Myocyte (in vitro differentiated cells): ENCODE measurements at regions not wholly inside any gene's neighbourhood (a gene's known extent, or its start where the extent isn't known, plus 50 kb on each side); places are given as distances from the start of the nearest gene placed in this dataset.

Source experiments
- DNase-seq: peaks from one replicate; pipeline ENCODE4 v3.0.0-alpha.2; 2012; ENCODE audit warnings: low read depth

GRCh38 chr21:38735626-38736206, 70.0 kb upstream of the ETS2 start:
- DNase-seq, result no peak

DNA sequence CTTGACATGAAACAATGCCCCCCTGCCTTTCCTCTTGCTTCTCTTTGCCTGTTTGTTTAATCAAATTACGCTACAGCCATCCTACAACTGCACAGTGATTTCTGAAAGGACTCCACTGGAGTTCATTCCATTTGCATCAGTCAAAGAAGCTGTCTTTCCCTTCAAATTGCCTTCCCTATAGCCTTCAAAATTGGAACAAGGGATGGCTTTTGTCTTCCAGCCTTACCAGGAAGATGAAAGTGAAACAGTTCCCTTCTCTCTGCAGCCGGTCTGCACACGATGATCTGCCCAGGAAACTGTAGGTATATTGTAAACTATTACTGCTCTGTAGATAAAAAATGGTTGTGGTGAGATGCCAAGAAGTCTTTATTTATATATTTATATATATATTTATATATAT, 65.6 kb upstream of the ETS2 start:
- no peak for DNase-seq

DNA sequence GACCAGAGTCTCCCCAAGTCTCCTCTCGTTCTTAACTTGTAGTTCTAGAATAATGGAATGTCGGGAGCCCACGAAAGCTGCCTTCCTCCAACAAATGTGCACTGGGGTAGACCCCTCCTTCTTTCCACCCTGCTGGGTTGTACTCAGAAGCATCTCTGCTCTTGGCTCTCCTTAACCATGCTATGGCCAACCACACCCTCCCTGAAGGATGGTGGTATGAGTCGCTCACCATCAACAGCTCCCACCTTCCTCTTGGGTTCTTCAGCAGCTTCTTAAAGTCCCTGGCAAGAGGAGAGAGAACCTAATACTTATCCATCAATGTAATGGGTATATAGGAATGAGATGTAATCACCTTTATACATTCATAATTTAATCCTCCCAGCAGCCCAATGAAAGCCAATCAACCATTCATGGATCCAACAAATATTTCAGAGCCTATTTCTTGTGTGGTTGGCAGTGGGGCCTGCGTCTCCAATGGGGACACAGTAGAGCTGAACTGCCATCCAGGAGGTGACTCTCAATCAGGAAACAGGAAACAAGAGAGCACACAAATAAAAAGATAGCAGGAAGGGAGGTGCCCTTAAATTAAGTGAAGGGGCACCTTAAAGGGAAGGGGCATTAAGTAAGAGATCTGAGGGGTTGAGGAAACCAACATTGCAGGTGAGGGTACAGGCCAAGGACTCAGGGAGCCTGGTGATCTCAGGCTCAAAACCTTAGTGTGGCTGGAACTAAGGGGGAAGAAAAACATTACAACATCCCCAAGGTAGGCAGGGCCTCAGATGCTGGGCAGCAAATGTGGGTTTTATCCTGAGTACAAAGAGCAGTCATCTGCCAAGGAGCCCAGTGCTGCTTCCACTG, 64.4 kb upstream of the ETS2 start:
- DNase-seq, result no peak

GRCh38 chr21:38741950-38742256, 63.8 kb upstream of the ETS2 start:
- DNase-seq, result no peak

GRCh38 chr21:38742580-38743260, 63.0 kb upstream of the ETS2 start:
- no peak for DNase-seq

DNA sequence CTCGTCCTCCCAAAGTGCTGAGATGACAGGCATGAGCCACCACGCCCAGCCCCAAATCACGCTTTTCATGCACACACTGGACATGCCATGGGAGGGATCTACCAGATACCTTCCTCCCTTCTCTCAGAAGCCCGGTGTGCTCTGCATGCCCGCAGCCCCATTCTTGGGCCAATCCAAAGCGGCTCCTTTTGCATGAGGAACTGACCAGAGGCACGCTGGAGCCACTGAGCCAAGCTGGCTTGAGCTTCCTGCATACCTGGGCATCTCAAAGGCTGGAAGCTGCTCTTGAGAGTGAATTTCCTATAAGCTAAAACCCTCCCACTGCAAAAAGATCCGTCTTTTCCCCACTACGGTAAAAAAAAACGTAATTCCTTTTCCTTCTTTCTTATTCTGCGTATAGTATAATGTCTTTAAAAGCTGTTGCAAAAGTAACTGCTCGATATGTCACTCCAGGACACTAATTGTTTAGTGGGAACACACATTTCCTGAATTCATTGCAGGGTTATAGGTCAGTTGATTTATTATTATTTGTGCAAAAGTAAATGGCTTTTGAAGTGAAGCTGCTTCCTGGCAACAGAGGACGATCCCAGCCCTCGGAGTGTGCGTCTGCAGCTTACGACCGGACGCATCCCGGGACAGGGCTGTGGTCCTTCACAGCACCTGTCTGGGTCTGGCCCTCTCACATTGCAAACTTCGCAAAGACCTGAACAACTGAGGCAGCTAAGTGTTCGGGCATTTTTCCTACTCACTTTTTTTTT, 61.8 kb upstream of the ETS2 start:
- no peak for DNase-seq

GRCh38 chr21:38744861-38745260, 60.9 kb upstream of the ETS2 start:
- DNase-seq, result no peak

GRCh38 chr21:38747810-38748209, 57.9 kb upstream of the ETS2 start:
- DNase-seq, result no peak

GRCh38 chr21:38751379-38752050, 54.2 kb upstream of the ETS2 start:
- DNase-seq, result no peak

DNA sequence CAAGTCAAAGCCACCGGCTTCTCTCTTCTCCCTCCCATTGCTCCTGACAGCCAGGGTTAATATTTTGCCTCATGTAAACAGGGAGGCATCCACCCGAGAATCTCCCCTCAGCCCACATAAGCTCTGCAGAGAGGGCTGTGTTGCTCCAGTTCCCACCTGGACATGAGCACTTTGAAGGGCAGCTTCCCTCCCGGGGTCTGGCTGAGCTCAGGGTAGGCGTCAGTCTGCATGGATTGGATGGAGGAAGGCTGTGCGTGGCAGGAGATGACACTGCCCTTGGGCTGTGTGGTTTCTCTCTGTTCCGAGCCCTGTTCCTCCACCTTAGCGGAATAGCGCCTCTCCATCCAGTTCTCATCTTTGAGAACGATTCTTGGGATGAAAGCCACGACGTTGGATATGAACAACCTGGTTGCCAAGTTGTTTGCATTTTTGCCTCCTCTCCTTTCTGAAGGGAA, 53.7 kb upstream of the ETS2 start:
- DNase-seq, result no peak

DNA sequence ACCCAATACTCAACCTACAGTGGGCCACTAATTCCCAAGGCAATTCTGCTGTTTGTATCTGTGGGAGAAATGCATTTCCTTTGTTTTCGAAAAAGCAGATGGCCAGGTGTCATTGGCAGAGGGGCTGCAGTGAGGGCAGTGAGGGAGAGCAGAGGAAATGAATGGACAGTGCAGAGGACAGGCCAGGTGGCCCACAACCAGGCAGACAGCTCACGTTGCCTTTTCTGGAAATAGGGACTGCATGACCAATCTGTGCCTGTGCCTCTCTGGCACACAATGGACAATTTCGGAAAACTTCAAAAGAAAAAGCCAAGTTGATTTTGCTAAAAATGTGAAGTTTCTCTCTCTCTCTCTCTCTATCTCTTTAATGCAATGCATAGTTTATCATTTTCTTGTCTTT, 52.6 kb upstream of the ETS2 start:
- DNase-seq, result no peak

- no peak for DNase-seq
These were observed 52.2 kb upstream of the ETS2 start for GRCh38 chr21:38753557-38753971.
